ACC112 (cell line): ENCODE measurements at regions not wholly inside any gene's neighbourhood (a gene's known extent, or its start where the extent isn't known, plus 50 kb on each side); places are given as distances from the start of the nearest gene placed in this dataset.
"Not testable (repeated sequence)": the region's sequence is repeated elsewhere in the genome, so short reads cannot be mapped to it uniquely, and the experiment has no call there.

Experiments used
- H2AFZ ChIP-seq: fragments of 200-600 bp; sonication (generic); one replicate; pipeline ENCODE4 v1.6.0; 2017; ENCODE audit warnings: antibody characterized with exemption, low read length; ENCODE audit not compliant: unreplicated experiment
- H3K27ac ChIP-seq: fragments of 200-600 bp; sonication (generic); 2 replicates; pipeline ENCODE4 v1.5.1; 2014; ENCODE audit warnings: low read depth, mild to moderate bottlenecking, antibody characterized with exemption, low read length, moderate library complexity
- H3K27me3 ChIP-seq: fragments of 200-600 bp; sonication (generic); 2 replicates; pipeline ENCODE4 v1.6.1; 2014; ENCODE audit warnings: mild to moderate bottlenecking, antibody characterized with exemption, low read length, moderate library complexity, mixed read lengths; ENCODE audit not compliant: insufficient read depth
- H3K36me3 ChIP-seq: fragments of 200-600 bp; sonication (generic); 2 replicates; pipeline ENCODE4 v1.6.1; 2016; ENCODE audit warnings: mild to moderate bottlenecking, antibody characterized with exemption, low read length, moderate library complexity, mixed read lengths; ENCODE audit not compliant: insufficient read depth
- H3K4me1 ChIP-seq: fragments of 200-600 bp; sonication (generic); one replicate; pipeline ENCODE4 v1.6.1; 2016; ENCODE audit warnings: low read length, mixed read lengths; ENCODE audit not compliant: insufficient read depth, unreplicated experiment, control insufficient read depth
- H3K4me3 ChIP-seq: fragments of 200-600 bp; sonication (generic); 2 replicates; pipeline ENCODE4 v1.5.1; 2014; ENCODE audit warnings: mild to moderate bottlenecking, low read depth, low read length
- H3K79me2 ChIP-seq: fragments of 200-600 bp; sonication (generic); one replicate; pipeline ENCODE4 v1.6.0; 2016; ENCODE audit warnings: low read length; ENCODE audit not compliant: control insufficient read depth, unreplicated experiment, insufficient read depth

DNA sequence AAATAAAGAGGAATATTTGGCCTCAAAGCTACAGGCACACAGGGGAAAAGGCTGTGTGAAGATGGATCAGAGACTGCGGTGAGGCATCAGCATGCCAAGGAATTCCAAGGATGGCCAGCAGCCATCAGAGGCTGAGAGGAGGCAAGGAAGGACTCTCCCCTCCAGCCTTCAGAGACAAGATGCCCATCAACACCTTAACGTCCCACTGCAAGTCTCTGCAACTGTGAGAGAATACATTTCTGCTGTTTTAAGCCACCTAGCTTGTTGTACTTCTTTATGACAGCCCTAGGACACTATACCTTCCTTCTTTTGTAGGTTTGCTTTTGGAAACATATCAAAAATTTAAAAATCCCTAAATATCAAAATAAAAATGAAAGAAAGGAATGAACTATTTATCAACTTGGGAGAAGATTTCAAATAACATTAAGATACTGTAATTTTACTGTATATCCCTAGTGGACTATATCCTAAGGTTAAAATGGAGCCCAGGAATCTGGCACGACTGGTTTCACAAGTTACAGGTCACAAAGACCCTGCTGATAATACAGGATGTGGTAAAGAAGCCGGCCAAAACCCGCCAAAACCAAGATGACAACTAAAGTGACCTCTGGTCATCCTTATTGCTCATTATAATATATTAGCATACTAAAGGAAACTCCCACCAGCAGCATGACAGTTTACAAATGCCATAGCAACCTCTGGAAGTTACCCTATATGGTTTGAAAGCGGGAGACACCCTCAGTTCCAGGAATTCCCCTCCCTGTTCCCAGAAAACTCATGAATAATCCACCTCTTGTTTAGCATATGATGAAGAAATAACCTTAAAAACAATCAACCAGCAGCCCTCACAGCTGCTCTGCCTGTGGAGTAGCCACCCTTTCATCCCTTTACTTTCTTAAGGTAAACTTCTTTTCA, 185.2 kb downstream of the AVL9 start:
- no peak overlapping the region for H2AFZ ChIP-seq
- no peak overlapping the region for H3K4me3 ChIP-seq
- H3K4me1 ChIP-seq: peaks cover 3% of the 10 kb centered on the region
- H3K27me3 ChIP-seq: no peaks in the 10 kb centered on the region
- H3K79me2 ChIP-seq: no peaks in the 10 kb centered on the region
- H3K27ac ChIP-seq: peak overlapping the region; percentile 54
- peaks cover 3% of the 10 kb centered on the region; the same call in 1 of the 2 replicates for H3K36me3 ChIP-seq

DNA sequence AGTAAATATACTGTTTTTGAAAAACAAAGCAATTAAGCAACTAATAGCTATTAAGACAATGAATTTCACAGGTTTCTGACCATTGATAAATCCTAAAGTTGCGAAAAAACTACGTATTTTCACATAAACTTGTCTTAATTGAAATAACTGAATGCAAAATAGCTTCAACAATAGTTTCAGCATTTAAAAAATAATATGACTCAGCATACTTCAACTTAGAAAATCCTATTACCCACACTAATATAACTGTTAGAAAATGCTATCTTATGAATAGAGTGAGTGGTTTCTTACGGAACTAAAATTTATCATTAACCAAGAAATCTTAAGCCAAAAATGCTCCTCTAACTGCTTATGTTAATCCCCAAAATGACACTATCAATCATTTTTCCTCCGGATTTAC, 183.9 kb downstream of the AVL9 start:
- Histone ChIP-seq H3K27ac (no peak overlapping the region), H3K79me2 (no peaks in the 10 kb centered on the region)

DNA sequence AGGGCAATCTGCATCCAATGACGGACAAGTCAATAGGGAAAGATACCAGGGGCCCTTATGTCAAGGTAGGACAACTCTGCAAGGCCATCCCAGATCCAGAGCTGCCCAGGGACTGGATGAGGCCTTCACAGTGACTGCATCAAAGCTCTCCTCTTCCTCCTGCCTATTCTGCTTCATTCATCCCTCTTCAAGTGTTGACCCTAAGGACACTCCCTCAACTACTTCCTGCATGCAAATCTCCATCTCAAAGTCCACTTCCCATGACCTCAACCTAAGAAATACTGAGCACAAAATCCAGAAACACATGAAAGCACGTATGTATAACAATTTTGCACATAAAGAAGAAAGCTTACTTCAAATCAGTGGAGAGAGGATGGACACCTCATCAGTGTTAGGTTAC, 182.3 kb downstream of the AVL9 start:
- Histone ChIP-seq H3K27me3 (no peaks in the 10 kb centered on the region), H3K27ac (no peak overlapping the region), H2AFZ (no peak overlapping the region), H3K4me3 (no peak overlapping the region), H3K79me2 (no peaks in the 10 kb centered on the region), H3K4me1 (peaks cover 3% of the 10 kb centered on the region), H3K36me3 (peaks cover 3% of the 10 kb centered on the region; the same call in 1 of the 2 replicates)

More for the DNA sequence above, 183.9 kb downstream of the AVL9 start:
- H2AFZ ChIP-seq: no peak overlapping the region
- peaks cover 3% of the 10 kb centered on the region; the same call in 1 of the 2 replicates for H3K36me3 ChIP-seq
- no peaks in the 10 kb centered on the region for H3K27me3 ChIP-seq
- peaks cover 3% of the 10 kb centered on the region for H3K4me1 ChIP-seq
- H3K4me3 ChIP-seq: no peak overlapping the region

DNA sequence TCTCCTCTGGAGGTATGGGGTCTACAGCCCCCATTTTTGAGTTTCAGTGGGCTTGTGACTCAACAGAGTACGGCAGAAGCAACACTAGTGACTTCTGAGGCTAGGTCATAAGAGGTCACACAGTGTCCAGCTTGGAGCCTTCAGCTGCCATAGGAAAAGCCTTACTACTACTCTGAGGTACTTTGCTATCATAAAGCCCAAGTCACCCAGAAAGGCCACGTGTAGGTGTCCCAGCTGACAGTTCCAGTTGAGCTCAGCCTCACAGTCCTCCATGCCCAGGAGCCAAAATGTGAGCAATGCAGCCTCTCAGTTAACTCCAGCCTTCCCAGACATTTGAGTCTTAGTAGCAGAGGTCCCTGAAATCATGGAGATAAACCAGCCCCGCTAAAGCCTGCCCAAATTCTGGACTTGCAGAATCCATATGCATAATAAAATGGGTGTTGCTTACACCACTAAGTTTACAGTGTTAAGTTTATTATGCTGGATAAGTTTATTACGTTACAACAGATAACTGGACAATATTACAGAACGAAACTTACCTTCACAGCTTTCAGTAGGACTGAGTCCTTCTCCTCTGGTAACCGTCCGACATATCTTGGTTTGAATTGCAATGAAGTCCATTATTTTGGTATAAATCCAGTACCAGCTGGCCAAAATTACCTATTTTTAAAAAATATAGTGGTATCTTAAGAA, 181.1 kb downstream of the AVL9 start:
- peaks cover under 1% of the 10 kb centered on the region for H3K4me1 ChIP-seq
- H3K4me3 ChIP-seq: no peak overlapping the region
- no peak overlapping the region for H3K27ac ChIP-seq
- H2AFZ ChIP-seq: no peak overlapping the region
- no peaks in the 10 kb centered on the region for H3K79me2 ChIP-seq
- no peaks in the 10 kb centered on the region for H3K27me3 ChIP-seq
- peaks cover 3% of the 10 kb centered on the region; the same call in 1 of the 2 replicates for H3K36me3 ChIP-seq

DNA sequence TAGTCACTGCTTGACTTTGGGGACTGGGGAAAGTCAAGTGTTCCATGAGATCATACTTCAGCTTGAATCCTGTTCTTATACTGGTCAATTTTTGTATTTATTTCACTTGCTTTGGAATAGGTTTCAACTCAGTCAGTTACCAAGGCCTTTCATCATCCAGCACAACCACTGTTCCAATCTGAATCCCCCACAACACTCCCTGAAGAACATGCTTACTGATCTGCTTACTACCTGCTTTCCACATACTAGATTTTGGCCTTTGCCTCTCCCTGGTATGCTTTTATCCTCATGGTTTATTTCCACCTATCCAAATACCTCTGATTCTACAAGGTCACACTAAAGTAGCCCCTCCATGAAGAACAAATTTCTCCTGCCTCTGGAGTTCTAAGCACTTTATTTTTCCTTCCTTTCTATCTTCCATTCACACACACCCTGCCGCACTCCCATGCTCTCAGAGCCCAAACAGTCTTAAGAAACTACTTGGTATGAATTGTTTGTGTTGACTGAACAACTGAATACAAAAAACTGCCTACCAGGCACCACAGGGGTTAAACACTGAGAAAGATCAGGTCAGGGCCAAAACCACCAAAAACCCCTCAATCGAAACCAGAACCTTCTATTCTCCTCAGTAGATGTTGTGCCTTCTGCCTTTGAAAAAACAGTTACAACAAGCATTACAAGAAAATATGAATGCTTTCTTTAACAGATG, 178.1 kb downstream of the AVL9 start:
- Histone ChIP-seq H3K4me3 (no peak overlapping the region), H3K27ac (no peak overlapping the region), H3K4me1 (peaks cover 22% of the 10 kb centered on the region), H3K79me2 (no peaks in the 10 kb centered on the region), H3K36me3 (peaks cover 3% of the 10 kb centered on the region; the same call in 1 of the 2 replicates), H3K27me3 (no peaks in the 10 kb centered on the region), H2AFZ (no peak overlapping the region)

DNA sequence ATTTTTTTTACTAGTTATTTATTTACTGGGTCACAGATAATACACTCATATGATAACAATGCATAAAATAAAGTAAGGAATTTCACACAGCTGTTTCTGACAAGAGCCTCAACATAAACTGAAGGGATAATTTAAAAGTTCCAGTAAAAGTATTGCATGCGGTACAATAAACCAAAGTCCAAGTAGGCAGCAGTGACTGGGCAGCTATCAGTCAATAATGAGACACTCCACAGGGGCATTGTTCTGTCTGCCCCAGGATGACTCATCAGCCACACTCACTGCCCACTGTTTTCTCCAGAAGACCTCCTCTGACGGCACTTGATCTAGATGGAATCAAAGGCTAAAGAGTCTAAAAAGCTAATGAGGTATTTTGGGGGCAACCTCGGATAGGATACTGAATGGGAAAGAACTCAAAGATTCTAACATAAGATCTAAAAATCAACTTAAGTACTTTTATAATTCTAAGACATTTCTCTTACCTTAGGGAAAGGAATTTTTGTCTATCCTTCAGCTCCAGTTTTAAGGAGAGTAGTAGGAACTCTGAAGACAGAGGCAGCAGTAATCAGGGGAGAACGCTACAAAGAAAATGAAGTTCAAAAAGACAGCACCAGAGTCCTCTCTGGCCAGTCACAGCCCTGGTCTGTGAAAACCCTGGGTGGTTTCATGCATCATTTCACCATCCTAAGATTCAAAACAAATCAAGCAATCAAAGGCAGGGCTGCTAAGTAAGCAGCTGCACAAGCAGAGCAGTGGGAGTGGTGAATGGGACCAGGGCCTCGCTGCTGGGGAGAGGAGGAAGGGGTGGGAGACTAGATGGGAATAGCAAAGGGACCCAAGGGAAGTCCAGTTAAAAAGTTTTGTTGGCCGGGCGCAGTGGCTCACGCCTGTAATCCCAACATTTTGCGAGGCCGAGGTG, 175.1 kb downstream of the AVL9 start:
- H2AFZ ChIP-seq: no peak overlapping the region
- no peak overlapping the region for H3K4me3 ChIP-seq
- peak overlapping the region; percentile 95 for H3K27ac ChIP-seq
- H3K27me3 ChIP-seq: no peaks in the 10 kb centered on the region
- H3K79me2 ChIP-seq: no peaks in the 10 kb centered on the region
- H3K36me3 ChIP-seq: no peaks in the 10 kb centered on the region
- H3K4me1 ChIP-seq: peaks cover 27% of the 10 kb centered on the region

DNA sequence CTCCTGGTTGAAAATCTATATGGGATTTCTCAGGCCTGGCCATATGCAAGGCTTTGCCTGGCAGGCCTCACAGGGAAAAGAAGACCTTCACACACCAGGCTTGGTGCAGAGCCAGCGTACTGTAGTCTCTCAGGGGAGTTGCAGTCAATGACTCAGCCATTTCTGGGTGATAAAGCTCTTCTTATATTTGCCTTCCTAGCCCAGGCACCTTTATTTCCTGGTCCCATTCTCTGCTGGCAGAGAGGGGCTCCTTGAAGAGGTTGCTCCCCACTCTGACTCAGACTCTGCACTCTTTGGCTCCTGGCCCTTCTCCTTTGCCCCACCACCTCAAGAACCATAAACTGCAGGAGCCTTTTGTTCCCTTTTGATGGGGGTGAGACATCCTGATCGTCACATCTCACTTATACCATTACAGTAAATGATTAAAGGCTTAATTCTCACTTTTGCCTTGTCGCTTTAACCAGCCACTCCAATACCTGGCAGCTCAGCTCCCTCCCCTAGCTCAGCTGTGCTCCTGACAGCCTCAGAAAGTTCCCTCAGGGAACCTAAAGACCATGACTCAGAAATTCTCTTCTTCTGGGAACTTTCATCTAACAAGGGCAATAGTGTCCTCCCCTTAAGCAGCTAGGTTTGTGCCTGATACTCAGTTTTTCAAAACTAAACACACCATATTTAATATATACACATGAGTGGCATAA, 174.0 kb downstream of the AVL9 start:
- H3K4me1 ChIP-seq: peaks cover 27% of the 10 kb centered on the region
- H2AFZ ChIP-seq, H3K36me3 ChIP-seq, H3K79me2 ChIP-seq, H3K27me3 ChIP-seq: not testable (repeated sequence)
- H3K27ac ChIP-seq: peak overlapping the region; percentile 95
- peak overlapping the region; percentile 27 for H3K4me3 ChIP-seq

DNA sequence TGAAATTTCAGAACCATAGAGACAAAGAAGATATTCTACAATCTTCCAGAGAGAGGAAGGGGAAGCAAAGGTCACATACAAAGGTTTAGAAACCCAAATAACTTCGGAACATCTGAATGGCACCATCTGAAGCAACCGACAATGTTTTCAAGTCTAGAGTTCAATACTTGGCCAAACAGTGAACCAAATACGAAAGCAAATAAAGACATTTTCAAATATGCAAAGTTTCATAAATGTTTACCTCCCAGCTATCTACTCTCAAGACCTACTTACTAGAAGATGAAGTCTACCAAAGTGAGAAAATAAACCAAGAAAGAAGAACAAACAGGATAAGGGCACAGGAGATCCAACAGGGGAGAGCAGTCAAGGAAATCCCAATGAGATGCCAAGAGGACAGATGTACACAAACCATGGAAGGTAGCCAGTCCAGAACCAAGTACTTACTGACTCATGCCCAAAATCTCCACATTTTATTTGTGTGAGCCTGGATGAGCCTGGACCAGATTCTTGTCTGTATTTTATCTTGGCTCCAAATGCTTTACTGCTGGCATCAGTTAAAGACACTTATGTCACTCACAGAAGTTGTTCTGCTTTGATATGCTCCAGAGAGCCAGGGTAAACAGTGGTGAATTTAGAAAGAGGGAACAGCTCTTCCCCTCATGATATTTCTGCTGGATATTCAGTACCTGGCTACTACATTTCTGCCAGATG, 173.3 kb downstream of the AVL9 start:
- not testable (repeated sequence) for H3K79me2 ChIP-seq, H2AFZ ChIP-seq, H3K27me3 ChIP-seq, H3K36me3 ChIP-seq
- H3K4me3 ChIP-seq: peak overlapping the region; percentile 27
- H3K27ac ChIP-seq: peak overlapping the region; percentile 95
- peaks cover 27% of the 10 kb centered on the region for H3K4me1 ChIP-seq

DNA sequence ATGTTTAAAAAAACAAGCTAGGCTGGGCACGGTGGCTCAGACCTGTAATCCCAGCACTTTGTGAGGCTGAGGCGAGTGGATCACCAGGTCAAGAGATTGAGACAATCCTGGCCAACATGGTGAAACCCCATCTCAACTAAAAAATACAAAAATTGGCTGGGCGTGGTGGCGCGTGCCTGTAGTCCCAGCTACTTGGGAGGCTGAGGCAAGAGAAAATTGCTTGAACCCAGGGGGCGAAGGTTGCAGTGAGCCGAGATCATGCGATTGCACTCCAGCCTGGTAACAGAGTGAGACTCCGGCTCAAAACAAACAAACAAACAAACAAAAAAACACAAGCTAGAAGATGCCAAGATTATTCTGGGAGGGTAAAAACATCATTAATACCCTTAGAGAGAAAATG, 172.3 kb downstream of the AVL9 start:
- peaks cover 27% of the 10 kb centered on the region for H3K4me1 ChIP-seq
- H3K27me3 ChIP-seq, H3K79me2 ChIP-seq, H3K4me3 ChIP-seq, H2AFZ ChIP-seq, H3K36me3 ChIP-seq, H3K27ac ChIP-seq: not testable (repeated sequence)
